Lower leg skin (tissue), 3 donors: ENCODE measurements at regions not wholly inside any gene's neighbourhood (a gene's known extent, or its start where the extent isn't known, plus 50 kb on each side); places are given as distances from the start of the nearest gene placed in this dataset.

Source experiments
- CTCF ChIP-seq, 3 donors: fragments of 450-650 bp; IDR thresholded peaks; one replicate each; pipeline ENCODE4 v1.5.1; 2016; ENCODE audit warnings: antibody characterized with exemption in 3 of 3, mild to moderate bottlenecking in 3 of 3, moderate library complexity in 2 of 3
- POLR2A ChIP-seq, 2 donors: fragments of 450-650 bp; IDR thresholded peaks; one replicate each; pipeline ENCODE4 v1.6.1; 2016 to 2017; ENCODE audit warnings: antibody characterized with exemption in 2 of 2, mild to moderate bottlenecking in 1 of 2, moderate library complexity in 1 of 2

- TF ChIP-seq POLR2A (IDR thresholded peaks at IDR 0.05) (no peak), CTCF (IDR thresholded peaks at IDR 0.05) (no peak)
Observed at GRCh38 chr3:137509354-137510045, 254.6 kb upstream of the SOX14 start.
